GM12865 (cell line): ENCODE measurements at regions not wholly inside any gene's neighbourhood (a gene's known extent, or its start where the extent isn't known, plus 50 kb on each side); places are given as distances from the start of the nearest gene placed in this dataset.
"Not testable (repeated sequence)": the region's sequence is repeated elsewhere in the genome, so short reads cannot be mapped to it uniquely, and the experiment has no call there.

Experiments used
- DNase-seq: peaks from one replicate; pipeline ENCODE4 v3.0.0; 2010; ENCODE audit warnings: low read depth
- H3K4me3 ChIP-seq: 2 replicates; pipeline ENCODE4 v1.5.1; 2011; ENCODE audit warnings: mild to moderate bottlenecking, low read depth, low read length, control low read depth

- DNase-seq: peak; percentile 45
- H3K4me3 ChIP-seq: not testable (repeated sequence)
Observed at GRCh38 chr7:76927741-76928393, 104.3 kb downstream of the SPDYE17 start.

GRCh38 chr7:76926416-76926815, 105.7 kb downstream of the SPDYE17 start:
- not testable (repeated sequence) for DNase-seq, H3K4me3 ChIP-seq

- H3K4me3 ChIP-seq, DNase-seq: not testable (repeated sequence)
Observed at GRCh38 chr7:76924756-76925155, 107.4 kb downstream of the SPDYE17 start.

- DNase-seq, H3K4me3 ChIP-seq: not testable (repeated sequence)
Observed at GRCh38 chr7:76918619-76919018, 113.5 kb downstream of the SPDYE17 start.

- not testable (repeated sequence) for DNase-seq, H3K4me3 ChIP-seq
Observed at GRCh38 chr7:76914361-76914760, 117.8 kb downstream of the SPDYE17 start.

- not testable (repeated sequence) for H3K4me3 ChIP-seq, DNase-seq
Observed at GRCh38 chr7:76912011-76912814, 119.9 kb downstream of the SPDYE17 start.

GRCh38 chr7:76904688-76905087, 127.5 kb downstream of the SPDYE17 start:
- not testable (repeated sequence) for H3K4me3 ChIP-seq, DNase-seq

- not testable (repeated sequence) for DNase-seq, H3K4me3 ChIP-seq
Observed at GRCh38 chr7:76901944-76902710, 130.0 kb downstream of the SPDYE17 start.

GRCh38 chr7:76898807-76899206, 133.4 kb downstream of the SPDYE17 start:
- not testable (repeated sequence) for H3K4me3 ChIP-seq, DNase-seq

GRCh38 chr7:76897007-76897406, 135.2 kb downstream of the SPDYE17 start:
- not testable (repeated sequence) for H3K4me3 ChIP-seq, DNase-seq

- DNase-seq, H3K4me3 ChIP-seq: not testable (repeated sequence)
Observed at GRCh38 chr7:76895696-76896095, 136.5 kb downstream of the SPDYE17 start.

GRCh38 chr7:76891771-76892170, 140.4 kb downstream of the SPDYE17 start:
- not testable (repeated sequence) for H3K4me3 ChIP-seq

GRCh38 chr7:76879733-76880288, 152.3 kb downstream of the SPDYE17 start:
- DNase-seq, H3K4me3 ChIP-seq: not testable (repeated sequence)

More at GRCh38 chr7:76891771-76892170, 140.4 kb downstream of the SPDYE17 start:
- DNase-seq: not testable (repeated sequence)

GRCh38 chr7:76875760-76876159, 156.4 kb downstream of the SPDYE17 start:
- not testable (repeated sequence) for H3K4me3 ChIP-seq, DNase-seq

GRCh38 chr7:76870504-76870808, 161.7 kb downstream of the SPDYE17 start:
- DNase-seq, H3K4me3 ChIP-seq: not testable (repeated sequence)

GRCh38 chr7:76867364-76867889, 164.7 kb downstream of the SPDYE17 start:
- H3K4me3 ChIP-seq, DNase-seq: not testable (repeated sequence)

- DNase-seq, H3K4me3 ChIP-seq: not testable (repeated sequence)
Observed at GRCh38 chr7:76863150-76863773, 168.9 kb downstream of the SPDYE17 start.

- peak; percentile 18 for DNase-seq
- not testable (repeated sequence) for H3K4me3 ChIP-seq
Observed at GRCh38 chr7:76862241-76862640, 169.9 kb downstream of the SPDYE17 start.

GRCh38 chr7:76859933-76860332, 172.2 kb downstream of the SPDYE17 start:
- H3K4me3 ChIP-seq: not testable (repeated sequence)
- peak; percentile 14 for DNase-seq
